GM18867 (cell line): ENCODE measurements at regions not wholly inside any gene's neighbourhood (a gene's known extent, or its start where the extent isn't known, plus 50 kb on each side); places are given as distances from the start of the nearest gene placed in this dataset.

ENCODE experiments used
- ATAC-seq: cut with Tn5 transposase; IDR thresholded peaks from one replicate; pipeline ENCODE4 v1.9.1; 2021; ENCODE audit warnings: mild to moderate bottlenecking, moderate library complexity; ENCODE audit not compliant: unreplicated experiment

DNA sequence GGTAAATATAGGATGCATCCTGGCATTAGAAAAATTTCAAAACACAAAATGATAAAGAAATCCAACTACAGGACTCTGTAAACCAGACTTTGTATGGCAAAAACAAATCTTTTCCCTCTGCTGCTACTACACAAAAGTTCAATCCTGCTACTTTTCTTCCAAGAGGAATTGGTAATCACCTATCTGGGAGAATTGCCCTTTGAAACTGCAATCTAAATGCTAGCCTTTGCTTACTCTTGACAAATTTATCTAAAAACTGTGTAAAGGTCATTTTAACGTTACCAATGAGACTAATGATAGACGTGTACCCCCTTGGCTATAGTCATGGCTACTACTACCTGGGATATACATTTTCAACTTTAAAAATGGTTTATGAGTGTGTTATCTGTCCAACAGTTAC lies 837.9 kb upstream of the CXADR start:
- no peak for ATAC-seq

DNA sequence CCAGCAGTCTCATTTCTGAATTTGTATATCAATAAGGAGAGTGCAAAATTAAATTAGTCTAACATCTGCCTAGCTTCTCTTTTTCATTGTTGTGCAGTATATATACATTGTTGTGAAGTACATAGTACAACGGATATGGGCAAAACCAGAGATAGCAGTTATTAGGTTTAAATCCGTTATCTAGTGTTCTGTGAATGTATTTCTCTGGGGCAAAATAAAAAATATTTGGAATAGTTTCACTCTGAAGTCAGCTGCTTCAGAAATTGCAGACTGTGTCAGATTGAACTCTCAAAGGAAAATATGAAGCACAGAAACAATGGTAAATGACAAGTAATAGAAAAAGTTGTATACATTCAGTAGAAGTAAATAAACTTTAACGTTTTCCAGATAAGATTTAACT lies 836.5 kb upstream of the CXADR start:
- no peak for ATAC-seq

DNA sequence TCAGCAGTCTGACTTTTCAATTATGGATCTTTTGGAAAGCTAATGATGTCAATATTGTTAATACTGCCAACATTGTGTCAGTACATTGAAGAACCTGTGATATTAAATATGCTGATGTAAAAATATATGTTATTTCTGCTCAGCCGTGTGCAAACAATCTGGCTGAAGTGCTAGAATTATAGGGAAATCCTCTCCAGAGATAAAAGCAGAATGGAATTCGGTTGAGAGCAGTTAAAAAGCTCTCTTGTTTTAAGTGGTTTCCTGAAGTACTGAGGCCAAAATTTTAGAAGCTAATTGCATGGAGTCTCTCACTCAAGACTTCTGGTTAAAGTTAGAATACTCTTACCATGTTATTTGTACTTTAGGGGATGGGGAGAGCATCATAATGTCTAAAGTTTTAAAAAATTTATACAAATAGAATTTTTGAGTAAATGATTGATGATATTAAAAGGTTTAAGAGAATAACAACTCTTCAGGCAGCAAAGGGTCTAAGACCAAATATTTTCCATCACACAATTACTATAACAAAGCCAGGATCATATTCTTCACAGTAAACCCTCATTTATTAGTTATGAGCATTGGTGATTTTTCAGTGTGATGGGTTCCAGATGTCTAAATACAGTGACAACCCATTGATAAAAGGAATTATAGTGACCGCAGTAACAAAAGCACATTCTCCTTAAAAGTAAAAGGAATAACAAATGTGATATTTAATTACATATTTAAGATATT lies 834.2 kb upstream of the CXADR start:
- ATAC-seq, result no peak

DNA sequence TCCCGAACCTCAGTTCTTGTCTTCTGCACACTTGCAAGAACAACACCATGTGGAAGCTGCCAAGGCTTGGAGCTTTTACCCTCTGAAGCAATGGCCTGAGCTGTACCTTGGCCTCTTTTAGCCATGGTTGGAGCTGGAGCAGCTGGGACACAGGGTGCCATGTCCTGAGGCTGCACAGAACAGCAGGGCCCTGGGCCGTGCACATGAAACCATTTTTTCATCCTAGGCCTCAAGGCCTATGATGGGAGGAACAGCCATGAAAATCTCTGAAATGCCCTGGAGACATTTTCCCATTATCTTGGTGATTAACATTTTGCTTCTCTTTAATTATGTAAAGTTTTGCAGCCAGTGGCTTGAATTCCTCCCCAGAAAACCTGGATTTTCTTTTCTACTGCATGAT lies 817.8 kb upstream of the CXADR start:
- no peak for ATAC-seq

DNA sequence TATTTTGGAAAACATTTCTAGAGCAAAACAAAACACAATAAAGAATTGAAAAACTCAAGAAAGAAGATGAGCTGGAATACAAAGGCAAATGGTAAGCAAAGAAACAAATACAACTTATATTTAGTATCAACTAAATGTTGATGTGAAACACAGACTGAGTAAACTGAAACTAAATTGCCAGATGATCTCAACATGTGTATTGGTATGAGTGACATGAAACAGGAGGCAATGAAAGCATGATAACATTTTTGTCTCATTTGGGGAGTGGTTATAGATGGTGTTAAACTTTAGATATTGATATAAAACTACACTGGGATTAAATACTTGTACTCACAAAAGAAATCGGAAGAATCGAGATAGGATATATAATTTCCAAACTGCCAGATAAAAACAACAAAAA lies 805.6 kb upstream of the CXADR start:
- ATAC-seq, result no peak

DNA sequence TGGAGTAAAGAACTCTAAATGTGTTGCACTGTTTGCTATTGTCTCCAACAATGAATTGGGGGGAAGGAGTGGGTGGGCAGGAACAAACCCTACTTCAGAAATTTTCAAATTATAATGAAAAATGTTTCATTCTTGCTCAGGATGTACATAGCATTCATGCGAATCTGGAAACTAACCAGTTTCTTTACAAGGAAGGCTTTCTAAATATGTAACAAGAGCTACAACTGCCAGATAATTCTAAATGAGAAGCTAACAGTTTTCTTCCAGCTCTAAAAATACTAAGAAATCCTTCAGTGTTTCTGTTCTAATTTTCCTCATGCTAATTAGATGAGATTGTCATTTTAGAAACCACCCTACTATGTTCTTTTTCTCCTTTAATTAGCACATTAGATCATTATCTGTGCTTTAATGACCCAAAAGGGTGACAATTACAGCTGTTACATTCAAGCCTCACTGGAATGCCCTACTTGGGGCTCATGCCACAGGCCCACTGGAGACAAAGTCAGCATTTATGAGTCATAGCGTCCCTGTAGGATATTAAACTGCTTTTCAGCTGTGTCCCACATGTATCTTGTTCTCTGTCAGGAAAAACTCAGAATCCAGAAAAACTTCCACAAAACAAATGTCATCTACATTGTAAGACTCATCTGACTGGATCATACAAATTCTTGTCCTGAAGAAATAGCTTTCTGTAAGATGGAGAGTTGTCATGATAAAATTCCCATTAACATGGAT lies 804.6 kb upstream of the CXADR start:
- no peak for ATAC-seq

DNA sequence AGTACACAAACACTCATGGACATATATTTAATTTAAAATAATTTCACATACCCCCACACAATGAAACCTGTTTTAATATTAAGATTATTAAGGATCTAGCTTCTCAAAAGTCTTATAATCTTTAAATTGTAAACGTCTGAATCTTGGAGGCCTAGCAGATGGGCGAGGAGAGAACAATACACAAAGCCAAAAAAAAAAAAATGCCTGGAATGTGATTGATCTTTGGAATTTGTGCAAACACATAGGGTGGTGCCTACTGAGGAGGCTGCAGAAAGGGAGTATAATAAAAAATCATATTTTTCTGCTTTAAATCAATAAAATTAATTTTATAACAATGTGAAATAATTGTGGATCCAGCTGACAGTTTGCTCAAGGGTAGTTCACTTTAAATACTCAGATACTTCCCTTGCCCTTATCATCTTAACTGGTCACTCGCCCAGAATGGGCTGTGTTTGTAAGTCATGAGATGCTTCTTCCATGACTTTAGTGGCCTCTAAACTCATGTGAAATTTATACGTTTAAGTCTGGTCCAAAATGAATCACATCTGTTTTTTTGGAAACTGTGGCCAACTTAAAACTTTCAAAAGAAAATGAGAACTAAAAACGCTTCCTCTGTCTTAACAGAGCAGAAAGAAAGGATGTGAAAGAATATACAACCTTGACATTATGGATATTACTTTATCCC lies 802.8 kb upstream of the CXADR start:
- ATAC-seq, result no peak

DNA sequence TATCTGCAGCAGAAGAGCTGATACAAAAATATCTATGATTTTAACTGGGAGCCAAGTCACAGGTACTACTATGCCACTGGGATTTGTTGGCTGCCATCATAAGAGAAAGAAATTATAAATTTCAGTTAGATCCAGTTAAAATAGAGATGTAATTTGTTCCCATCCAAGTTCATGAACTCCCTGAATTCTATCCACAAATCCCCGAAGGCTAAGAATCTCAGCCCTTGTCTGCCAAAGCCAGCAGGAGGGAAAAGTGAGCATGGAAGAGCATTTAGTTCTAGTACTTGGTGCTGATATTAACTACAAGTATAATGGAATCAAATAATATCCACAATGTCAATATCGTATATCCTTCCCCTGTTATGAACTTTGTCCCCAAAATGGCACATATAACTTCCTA lies 801.1 kb upstream of the CXADR start:
- ATAC-seq, result no peak

DNA sequence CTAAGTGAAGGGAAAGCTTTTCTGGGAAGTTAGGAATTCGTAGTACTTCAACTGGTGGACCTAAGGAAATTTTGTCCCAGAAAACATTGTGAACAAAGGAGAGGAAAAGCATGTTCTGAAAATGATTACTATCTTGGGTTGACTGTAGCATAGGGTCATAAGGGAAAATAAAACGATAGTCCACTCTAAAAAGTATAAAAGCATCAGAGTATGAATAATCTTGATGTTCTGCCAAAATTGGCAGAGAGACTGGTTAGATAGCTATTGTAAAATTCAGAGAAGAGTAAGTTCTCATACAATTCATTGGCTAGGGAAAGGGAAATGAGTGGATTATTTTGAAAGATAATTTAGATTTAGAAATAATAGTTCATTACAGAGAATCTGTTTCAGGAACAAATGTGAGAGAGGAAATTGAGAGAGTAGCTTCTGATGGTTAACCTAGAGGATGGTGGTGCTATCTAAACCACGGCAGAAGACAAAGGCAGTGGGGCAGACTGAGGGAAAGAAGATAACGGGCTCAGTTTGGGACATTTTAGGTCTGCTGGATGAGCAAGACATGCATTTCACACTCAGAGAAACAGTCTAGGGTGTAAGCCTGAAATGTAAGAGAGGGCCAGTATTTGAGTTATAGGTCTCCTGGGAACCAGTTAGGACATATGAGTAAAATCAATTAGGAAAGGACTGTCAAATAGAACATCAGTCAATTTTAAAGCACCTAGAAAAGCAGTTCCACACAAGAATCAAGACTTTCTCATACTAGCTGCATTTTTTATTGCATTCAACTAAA lies 799.3 kb upstream of the CXADR start:
- no peak for ATAC-seq

DNA sequence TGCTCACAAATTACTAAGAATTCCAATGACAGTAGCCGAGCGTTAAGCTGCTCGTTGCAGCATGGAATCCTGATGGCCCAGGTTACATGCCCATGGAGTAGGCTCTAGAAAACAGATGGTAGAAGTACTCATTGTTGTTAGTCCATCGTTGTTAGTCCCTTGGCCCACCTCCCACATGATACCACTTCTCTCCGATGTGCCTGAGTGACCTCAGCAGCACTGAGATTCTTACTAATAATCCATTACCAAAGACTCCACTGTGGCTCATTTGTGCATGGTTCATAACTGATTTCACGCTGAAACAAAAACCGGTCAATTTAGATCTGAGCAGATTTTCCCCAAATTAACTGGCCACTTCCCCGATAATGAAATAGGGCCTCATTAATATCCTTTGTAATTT lies 772.3 kb upstream of the CXADR start:
- no peak for ATAC-seq

DNA sequence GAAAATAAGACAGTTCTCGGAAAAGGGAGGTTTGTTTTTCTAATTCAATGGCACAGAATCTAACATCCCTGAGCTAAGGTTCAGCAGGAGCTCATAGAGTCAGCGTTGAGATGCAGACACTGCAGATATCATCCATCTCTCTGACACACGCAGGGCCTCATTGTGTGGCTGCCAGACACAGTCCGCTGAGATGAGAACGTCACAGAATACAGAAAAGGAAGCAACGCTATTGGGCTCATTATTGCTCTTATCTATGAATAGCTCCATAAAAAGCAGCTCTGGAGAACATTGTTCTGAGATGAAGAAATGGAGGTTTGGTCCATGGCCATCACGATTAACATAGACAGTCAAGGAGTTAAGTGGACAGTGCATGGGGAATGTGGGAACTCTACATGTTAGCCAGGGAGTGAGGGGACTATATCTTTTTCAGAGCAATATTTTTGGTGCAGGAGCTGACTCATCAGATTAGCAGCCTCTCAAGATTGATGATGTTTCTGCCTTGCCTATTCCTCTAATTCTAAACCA lies 771.6 kb upstream of the CXADR start:
- no peak for ATAC-seq

DNA sequence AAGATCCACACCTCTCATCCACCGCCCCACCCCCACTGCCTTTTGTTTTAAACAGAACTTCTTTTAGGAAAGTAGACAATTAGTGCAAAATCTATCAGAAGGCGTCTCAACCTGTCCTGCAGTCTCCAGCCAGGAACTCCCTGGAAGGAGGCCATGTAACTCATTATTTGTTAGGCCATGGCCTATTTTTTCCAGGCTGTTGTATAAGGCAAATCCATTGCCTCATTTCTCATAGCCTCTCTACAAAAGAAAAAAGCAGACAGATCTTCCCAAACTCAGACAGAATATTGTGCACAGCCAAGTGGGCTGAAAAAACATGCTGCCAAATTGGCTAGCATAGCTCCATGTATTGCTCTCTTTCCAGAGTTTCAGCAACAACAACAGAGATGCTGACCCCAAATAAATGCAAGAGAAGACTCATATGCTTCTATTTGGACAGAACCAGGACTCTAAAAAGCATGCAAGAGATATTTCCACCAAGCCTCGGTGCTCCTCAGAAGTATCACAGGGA lies 770.7 kb upstream of the CXADR start:
- no peak for ATAC-seq

DNA sequence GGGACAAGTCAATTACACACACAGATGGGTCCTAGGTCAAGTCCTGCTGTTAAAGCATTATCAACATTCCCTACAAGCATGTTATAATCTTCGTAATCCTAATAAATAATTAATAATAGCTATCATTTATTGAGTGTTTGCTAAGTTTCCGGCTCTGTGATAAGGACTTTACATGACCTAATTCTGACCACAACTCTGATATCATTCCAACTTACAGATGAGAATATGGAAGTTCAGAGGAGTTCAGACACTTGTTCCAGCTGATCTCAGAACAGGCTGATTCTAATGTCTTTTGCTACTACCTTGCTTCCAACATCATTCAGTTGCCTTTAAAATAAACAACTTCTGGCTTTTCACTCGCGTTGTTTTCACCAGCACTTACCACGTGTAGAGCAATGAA lies 770.1 kb upstream of the CXADR start:
- no peak for ATAC-seq

DNA sequence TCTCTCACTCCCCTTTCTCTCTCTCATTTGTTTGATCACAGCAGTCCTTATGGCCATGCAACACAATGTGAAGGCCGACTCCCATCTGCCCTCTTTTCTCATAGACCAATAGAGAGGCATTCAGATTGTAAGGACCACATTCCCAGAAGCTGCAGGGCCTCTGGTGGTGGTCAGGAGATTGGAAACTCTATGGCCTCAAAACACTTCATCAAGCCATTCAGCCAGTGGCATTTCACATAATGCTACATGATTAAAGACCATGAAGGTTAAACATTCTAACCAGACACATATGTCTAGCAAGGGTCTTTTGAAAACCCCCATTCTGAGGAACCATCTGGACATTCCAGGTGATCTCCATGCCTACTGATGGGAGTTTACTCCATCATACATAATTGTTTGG lies 769.5 kb upstream of the CXADR start:
- ATAC-seq, result no peak

DNA sequence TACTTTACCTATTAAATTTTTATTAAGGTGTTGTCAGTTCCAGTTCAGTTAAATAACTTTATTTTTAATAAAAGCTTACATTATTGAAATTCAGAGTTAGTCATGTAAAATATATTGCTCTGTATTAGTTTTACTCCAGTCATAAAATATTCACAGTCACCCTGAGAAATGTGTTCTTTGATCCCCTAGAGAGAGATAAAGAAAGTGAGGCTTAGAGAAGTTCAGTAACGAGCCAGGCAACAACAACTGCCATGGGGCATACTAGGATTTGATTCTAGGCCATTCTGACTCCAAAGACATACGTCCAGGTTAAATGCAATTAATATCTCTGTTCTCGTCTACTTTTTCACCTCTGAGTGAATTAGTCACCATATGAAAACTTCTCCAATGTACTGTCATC lies 761.9 kb upstream of the CXADR start:
- ATAC-seq, result no peak

DNA sequence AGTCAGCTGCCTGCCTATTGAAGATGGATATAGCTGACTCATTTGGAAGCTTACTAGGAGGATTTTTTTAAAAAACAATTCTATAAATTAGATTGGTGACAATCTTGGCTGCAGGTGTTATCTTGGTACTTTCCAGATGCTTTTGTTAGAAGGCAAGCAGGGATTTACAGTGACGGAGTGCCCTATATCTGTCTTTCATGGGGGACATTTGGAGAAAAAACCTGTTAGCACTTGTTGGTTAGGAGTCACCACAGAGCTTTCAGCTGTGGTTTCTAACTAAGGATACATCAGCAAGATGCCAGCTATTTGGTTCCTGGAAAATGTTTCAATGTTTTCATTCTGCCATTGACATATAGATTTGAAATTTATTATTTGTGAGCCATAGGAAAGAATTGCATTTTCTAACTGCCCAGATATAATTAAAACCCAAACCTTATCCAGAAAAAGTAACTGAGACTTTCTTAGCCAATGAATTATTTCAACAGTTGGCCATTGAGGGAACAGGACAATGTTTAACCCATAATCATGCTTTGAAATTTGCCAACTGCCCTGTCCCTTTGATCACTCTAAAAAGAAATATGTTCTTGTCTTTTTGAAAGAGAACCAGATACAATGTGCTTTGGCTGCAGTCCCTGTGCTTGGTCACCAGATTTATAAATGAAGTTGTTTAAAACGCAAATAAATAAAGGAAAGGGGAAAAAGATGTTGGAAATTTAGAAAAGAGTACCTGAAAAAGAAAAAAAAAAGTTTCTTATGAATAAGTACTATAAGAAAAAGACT lies 761.0 kb upstream of the CXADR start:
- ATAC-seq, result no peak

DNA sequence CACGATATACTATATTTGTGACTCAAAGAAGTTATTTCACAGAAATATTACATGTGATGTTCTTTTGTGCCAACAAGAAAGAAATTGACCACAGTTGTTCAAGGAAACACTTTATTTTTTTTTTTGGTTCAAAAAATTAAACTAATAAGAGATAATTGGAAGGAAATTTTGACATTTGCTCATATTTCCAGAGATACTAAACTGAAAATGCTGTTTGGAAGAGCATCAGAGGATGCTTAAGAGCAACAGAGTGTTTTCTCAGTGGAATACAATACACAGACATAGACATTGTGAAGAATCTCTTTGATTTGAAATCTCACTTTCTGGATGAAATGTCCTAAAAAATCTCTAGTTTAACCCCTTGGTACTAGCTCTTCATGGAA lies 760.4 kb upstream of the CXADR start:
- ATAC-seq, result no peak

DNA sequence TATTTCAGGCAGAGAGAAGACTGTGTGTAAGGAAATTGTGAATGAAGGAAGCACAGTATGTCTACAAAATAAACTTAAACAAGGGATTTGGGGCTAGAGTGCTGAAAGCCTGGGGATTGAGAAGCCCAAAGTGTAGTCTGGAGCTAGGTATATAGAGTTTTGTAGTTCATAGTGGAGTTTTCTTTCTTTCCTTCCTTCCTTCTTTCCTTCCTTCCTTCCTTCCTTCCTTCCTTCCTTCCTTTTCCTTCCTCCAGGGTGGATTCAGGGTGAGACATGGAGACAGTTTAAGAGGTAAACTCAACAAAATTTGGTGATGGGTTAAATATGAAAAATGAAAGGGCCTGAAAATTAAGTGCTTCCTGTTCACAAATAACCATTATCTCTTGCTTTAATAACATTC lies 757.8 kb upstream of the CXADR start:
- no peak for ATAC-seq

DNA sequence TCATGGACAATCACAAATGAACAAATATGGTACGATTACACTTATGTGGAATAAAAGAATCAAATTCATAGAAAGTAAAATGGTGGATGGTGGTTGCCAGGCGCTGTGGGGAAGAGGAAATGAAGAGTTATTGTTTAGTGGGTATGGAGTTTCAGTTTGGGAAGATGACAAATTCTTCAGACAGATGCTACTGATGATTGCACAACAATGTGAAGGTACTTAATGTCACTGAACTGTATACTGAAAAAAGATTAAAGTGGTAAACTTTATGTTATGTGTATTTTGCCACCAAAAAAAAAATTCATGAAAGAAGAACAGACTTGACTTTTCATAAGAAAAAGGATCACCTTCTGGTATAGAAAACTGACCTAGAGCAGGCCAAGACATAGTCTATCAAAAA lies 745.6 kb upstream of the CXADR start:
- ATAC-seq, result no peak

DNA sequence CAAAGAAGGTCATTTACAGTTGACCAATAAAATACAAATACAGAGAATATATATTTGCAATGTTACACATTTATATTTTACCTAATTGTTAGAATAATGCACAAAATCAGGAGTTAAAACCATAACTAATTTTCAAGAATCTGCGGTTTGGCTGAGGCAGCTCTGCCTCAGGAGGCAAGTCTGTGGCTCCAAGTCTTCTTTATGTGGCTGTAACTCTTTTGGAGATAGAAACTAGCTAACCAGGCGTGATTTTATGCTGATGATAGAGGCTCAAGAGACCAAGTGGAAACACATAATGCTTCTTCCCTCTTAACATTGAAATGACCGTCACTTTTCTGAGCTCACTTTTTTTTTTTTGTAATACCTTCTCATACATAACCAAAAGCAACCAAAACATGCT lies 744.7 kb upstream of the CXADR start:
- no peak for ATAC-seq
